Tibial nerve (tissue), 4 donors: ENCODE measurements at regions not wholly inside any gene's neighbourhood (a gene's known extent, or its start where the extent isn't known, plus 50 kb on each side); places are given as distances from the start of the nearest gene placed in this dataset.
A peak's percentile ranks its signal among the peaks of the same experiment; 100 is the strongest.

Experiments
- DNase-seq, 2 donors: peaks; one replicate each; pipeline ENCODE4 v3.0.0-alpha.2; 2019; ENCODE audit warnings: low spot score in 2 of 2
- H3K27ac ChIP-seq, 4 donors: fragments of 200-600 bp; sonication (generic) in 3 of 4; one replicate each; pipeline ENCODE4 v1.5.1; 2017 to 2019; ENCODE audit warnings: mild to moderate bottlenecking in 1 of 4
- H3K27me3 ChIP-seq, 2 donors: fragments of 200-600 bp; sonication (generic) in 1 of 2; one replicate each; pipeline versions ENCODE4 v1.5.1 to v1.6.0; 2017 to 2019
- H3K36me3 ChIP-seq, 3 donors: fragments of 200-600 bp; sonication (generic); one replicate each; pipeline ENCODE4 v1.5.1; 2018 to 2019
- H3K4me1 ChIP-seq, 4 donors: fragments of 200-600 bp; sonication (generic) in 3 of 4; one replicate each; pipeline ENCODE4 v1.5.1; 2017 to 2019
- H3K4me3 ChIP-seq, 4 donors: fragments of 200-600 bp; sonication (generic) in 3 of 4; one replicate each; pipeline ENCODE4 v1.5.1; 2017 to 2019; ENCODE audit warnings: mild to moderate bottlenecking in 1 of 4, moderate library complexity in 1 of 4
- H3K9me3 ChIP-seq, 4 donors: fragments of 200-600 bp; sonication (generic) in 3 of 4; one replicate each; pipeline ENCODE4 v1.5.1; 2017 to 2019
- EP300 ChIP-seq, 2 donors: sonication (generic); formaldehyde crosslinking; IDR thresholded peaks; one replicate each; pipeline ENCODE4 v1.6.1; 2017; ENCODE audit warnings: antibody characterized with exemption in 2 of 2, mild to moderate bottlenecking in 1 of 2
- POLR2A ChIP-seq, 2 donors: fragments of 450-650 bp; IDR thresholded peaks; one replicate each; pipeline ENCODE4 v1.6.1; 2017; ENCODE audit warnings: antibody characterized with exemption in 2 of 2, mild to moderate bottlenecking in 2 of 2, moderate library complexity in 2 of 2
- WGBS, 2 donors: methylation state at CpG; one replicate each; pipeline ENCODE4 v1.1.5; 2018; 5-methylcytosine and 5-hydroxymethylcytosine counted together
- TF ChIP-seq, protein P1 (sequence below), 5 experiments: fragments of 200-600 bp in 3 of 5; fragments of 450-650 bp in 2 of 5; sonication (generic) in 3 of 5; IDR thresholded peaks; one replicate each; pipeline ENCODE4 v1.5.1; 2016 to 2019; ENCODE audit warnings: antibody characterized with exemption in 5 of 5, mild to moderate bottlenecking in 3 of 5, moderate library complexity in 2 of 5

DNA sequence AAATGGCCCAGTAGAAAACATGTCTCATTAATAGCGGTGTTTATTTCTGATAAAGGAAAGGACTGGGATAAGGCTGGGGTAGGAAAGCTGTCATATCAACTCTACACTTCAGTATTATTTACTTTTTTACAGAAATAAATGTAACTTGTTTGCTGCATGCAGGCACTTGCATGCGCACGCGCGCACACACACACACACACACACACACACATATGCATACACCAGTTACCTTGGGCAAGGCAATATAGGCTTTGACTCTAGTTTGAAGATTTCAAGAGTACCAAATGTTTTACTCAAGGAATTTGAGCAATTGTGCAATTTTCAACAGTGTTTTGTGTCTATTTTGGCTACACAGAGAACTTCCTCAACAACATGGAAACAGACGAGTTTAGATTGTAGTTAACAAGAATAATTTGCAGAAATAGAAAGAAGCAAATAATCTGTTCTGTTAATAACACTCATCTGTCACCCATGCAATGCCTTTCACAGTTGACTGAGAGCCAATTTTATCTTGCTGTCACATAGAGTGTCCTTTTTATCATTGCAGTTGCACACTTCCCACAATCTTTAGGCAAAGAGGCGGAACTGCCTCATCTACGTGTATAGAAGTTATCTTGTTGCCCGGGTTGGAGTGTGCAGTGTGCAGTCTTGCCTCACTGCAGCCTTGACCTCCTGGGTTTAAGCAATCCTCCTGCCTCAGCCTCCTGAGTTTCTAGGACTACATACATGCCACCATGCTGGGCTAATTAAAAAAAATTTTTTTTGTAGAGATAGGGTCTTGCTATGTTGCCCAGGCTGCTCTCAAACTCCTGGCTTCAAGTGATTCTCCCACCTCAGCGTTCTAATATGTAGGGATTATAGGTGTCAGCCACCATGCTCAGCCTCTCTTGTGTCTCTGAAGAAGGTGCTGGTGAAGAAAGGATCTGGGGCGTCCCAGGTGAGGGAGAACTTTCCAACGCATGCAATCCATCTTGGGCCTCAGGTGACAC lies 64.6 kb upstream of the GPCPD1 start:
- DNase-seq, result no peak
- Histone ChIP-seq H3K4me3 (no peak overlapping the region), H3K27me3 (no peaks in the 10 kb centered on the region), H3K36me3 (no peaks in the 10 kb centered on the region), H3K9me3 (no peaks in the 10 kb centered on the region), H3K4me1 (no peaks in the 10 kb centered on the region), H3K27ac (no peak overlapping the region)
- peak in 1 of 2 donors; percentile 53 for TF ChIP-seq EP300 (IDR thresholded peaks at IDR 0.05)
- TF ChIP-seq POLR2A (IDR thresholded peaks at IDR 0.05), result no peak
- TF ChIP-seq, protein P1, sequence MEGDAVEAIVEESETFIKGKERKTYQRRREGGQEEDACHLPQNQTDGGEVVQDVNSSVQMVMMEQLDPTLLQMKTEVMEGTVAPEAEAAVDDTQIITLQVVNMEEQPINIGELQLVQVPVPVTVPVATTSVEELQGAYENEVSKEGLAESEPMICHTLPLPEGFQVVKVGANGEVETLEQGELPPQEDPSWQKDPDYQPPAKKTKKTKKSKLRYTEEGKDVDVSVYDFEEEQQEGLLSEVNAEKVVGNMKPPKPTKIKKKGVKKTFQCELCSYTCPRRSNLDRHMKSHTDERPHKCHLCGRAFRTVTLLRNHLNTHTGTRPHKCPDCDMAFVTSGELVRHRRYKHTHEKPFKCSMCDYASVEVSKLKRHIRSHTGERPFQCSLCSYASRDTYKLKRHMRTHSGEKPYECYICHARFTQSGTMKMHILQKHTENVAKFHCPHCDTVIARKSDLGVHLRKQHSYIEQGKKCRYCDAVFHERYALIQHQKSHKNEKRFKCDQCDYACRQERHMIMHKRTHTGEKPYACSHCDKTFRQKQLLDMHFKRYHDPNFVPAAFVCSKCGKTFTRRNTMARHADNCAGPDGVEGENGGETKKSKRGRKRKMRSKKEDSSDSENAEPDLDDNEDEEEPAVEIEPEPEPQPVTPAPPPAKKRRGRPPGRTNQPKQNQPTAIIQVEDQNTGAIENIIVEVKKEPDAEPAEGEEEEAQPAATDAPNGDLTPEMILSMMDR (IDR thresholded peaks at IDR 0.05), result no peak
- WGBS, 2 donors, result 73 to 84% methylated on average over 12 of the region's 12 CpGs

DNA sequence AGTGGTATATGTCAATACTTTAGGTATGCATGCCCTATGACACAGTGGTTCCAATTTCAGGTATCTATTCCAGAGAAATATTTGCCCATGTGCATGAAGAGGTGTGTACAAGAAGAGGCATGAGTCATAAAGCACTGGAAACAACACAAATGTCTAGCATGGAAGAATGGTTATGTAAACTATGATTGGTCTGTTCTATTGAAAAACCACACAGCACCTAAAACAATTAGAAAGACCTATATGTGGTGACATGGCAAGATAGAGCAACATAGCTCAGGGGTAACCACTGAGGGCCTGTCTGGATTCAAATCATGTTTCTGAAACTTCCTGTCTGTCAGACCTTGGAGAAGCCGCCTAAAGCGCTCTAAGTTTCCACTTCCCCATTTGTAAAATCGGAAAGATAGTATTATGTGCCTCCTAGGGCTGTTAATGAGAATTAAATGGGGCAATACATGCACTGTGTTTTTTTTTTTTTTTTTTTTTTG lies 63.4 kb upstream of the GPCPD1 start:
- H3K4me1 ChIP-seq, result no peaks in the 10 kb centered on the region
- DNase-seq, result no peak
- WGBS, 2 donors, result 75 to 81% methylated on average over 3 of the region's 3 CpGs
- H3K27ac ChIP-seq, result no peak overlapping the region
- no peaks in the 10 kb centered on the region for H3K36me3 ChIP-seq
- no peaks in the 10 kb centered on the region for H3K27me3 ChIP-seq
- no peaks in the 10 kb centered on the region for H3K9me3 ChIP-seq
- TF ChIP-seq EP300 (IDR thresholded peaks at IDR 0.05) (no peak), POLR2A (IDR thresholded peaks at IDR 0.05) (no peak)
- TF ChIP-seq, protein P1 (IDR thresholded peaks at IDR 0.05), result no peak
- H3K4me3 ChIP-seq, result no peak overlapping the region

DNA sequence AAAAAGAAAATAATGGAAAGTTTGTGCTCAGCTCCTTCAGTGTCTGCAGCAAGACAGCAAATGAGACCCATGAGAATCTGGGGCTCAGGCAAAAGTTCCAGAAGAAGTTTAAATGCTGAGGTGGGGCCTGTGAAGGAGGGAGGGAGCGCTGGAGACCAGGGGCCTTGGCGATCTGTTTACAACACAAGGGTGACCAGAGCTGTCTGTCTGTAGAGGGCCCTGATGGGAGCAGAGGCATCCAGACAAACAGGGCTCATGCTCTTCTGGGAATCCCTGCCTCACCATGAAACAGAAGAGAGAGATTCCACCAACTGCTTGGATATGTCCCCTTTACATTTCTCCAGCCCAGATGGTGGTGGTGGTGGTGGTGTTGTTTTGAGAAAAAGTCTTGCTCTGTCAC lies 60.1 kb upstream of the GPCPD1 start:
- Histone ChIP-seq H3K36me3 (no peaks in the 10 kb centered on the region), H3K4me1 (no peaks in the 10 kb centered on the region), H3K9me3 (no peaks in the 10 kb centered on the region), H3K27ac (no peak overlapping the region), H3K27me3 (no peaks in the 10 kb centered on the region), H3K4me3 (no peak overlapping the region)
- WGBS, 2 donors, result 77 to 96% methylated on average over 2 of the region's 2 CpGs
- no peak for DNase-seq
- TF ChIP-seq POLR2A (IDR thresholded peaks at IDR 0.05), result no peak
- no peak for TF ChIP-seq EP300 (IDR thresholded peaks at IDR 0.05)
- TF ChIP-seq, protein P1 (IDR thresholded peaks at IDR 0.05), result no peak

DNA sequence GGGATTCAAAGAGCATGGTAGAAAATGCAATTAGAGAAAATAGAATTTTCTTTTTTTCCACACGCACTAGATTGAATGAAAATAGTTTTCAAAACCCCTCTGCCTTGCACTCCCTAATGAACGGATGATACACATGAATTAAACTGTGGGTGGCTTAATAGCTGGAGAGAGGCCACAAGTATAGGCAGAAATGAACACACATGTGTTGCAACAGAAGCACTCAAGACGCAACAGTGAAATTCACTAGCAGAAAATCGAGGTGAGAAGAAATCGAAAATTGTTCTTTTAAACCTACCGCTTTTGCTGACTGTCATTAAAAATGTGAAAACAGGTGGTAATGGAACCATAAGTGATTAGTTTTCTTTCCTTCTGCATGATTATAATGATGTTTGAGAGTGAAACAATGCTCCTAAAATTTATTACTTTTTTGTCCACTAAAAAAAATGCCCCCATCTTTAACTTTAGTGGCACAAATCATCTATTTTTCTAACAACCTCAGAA lies 59.3 kb upstream of the GPCPD1 start:
- WGBS, 2 donors, result 70 to 73% methylated on average over 6 of the region's 6 CpGs
- no peaks in the 10 kb centered on the region for H3K9me3 ChIP-seq
- no peak for DNase-seq
- no peak overlapping the region for H3K27ac ChIP-seq
- TF ChIP-seq, protein P1 (IDR thresholded peaks at IDR 0.05), result no peak
- no peak for TF ChIP-seq POLR2A (IDR thresholded peaks at IDR 0.05)
- TF ChIP-seq EP300 (IDR thresholded peaks at IDR 0.05), result no peak
- no peak overlapping the region for H3K4me3 ChIP-seq
- no peaks in the 10 kb centered on the region for H3K4me1 ChIP-seq
- H3K27me3 ChIP-seq, result no peaks in the 10 kb centered on the region
- H3K36me3 ChIP-seq, result no peaks in the 10 kb centered on the region

DNA sequence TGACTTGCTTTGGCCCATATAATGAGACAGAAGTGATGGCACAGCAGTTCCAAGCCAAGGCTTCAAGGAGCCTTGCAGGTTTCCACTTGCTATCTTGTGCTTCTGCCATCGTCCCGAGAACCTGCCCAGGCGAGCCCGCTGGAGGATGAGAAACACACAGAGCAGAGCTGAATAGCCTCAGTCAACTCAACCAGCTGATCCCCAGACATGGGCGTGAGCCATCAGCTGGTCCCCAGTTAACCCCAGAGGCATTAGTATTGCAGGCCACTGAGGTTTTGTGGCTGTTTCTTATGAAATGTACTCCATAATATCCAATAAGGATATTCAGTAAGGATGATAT lies 57.7 kb upstream of the GPCPD1 start:
- Histone ChIP-seq H3K36me3 (no peaks in the 10 kb centered on the region), H3K4me1 (no peaks in the 10 kb centered on the region), H3K9me3 (no peaks in the 10 kb centered on the region), H3K27ac (no peak overlapping the region), H3K27me3 (no peaks in the 10 kb centered on the region), H3K4me3 (no peak overlapping the region)
- TF ChIP-seq EP300 (IDR thresholded peaks at IDR 0.05) (no peak), POLR2A (IDR thresholded peaks at IDR 0.05) (no peak)
- TF ChIP-seq, protein P1 (IDR thresholded peaks at IDR 0.05), result no peak
- 94 to 95% methylated on average over 5 of the region's 5 CpGs for WGBS, 2 donors
- no peak for DNase-seq
